DND-41 (cell line): ENCODE measurements at regions not wholly inside any gene's neighbourhood (a gene's known extent, or its start where the extent isn't known, plus 50 kb on each side); places are given as distances from the start of the nearest gene placed in this dataset.

Source experiments
- CTCF ChIP-seq: IDR thresholded peaks from 2 replicates; pipeline ENCODE4 v1.5.1; 2012; ENCODE audit warnings: borderline replicate concordance, low read length, moderate library complexity, mild to moderate bottlenecking; ENCODE audit not compliant: poor library complexity, severe bottlenecking; ENCODE audit errors: extremely low read depth
- EZH2 ChIP-seq: IDR thresholded peaks from 3 replicates; pipeline ENCODE4 v1.6.1; 2012; ENCODE audit warnings: borderline replicate concordance, low read depth, mild to moderate bottlenecking, moderate library complexity, low read length, inconsistent platforms; ENCODE audit not compliant: severe bottlenecking

DNA sequence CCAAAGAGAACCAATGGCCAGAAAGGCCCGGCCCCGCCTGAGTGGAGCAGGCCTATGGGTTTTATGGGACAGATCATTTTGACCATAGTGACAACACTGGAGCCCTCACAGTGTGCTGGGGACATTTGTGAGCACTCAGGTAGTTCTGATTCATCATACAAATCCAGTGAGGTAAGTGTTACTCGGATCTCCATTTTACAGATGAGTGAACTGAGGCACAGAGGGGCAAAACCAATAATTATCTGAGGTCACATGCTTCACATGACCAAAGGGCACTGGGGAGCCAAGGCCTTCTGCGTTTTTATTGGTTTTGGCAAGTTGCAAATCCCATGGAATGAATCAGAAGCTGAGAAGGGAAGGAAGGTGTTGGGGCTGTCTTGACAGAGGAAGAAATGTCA is 111.5 kb upstream of the MGAT5 start:
- TF ChIP-seq CTCF (no peak), EZH2 (no peak)
